Activated CD8-positive, alpha-beta T cell treated with anti-CD3 and anti-CD28 coated beads, Interleukin-2, amount 10 ng/mL, durations not matched to agents 7 days and 5 days (primary cell): ENCODE measurements at regions not wholly inside any gene's neighbourhood (a gene's known extent, or its start where the extent isn't known, plus 50 kb on each side); places are given as distances from the start of the nearest gene placed in this dataset.
"Not testable (repeated sequence)": the region's sequence is repeated elsewhere in the genome, so short reads cannot be mapped to it uniquely, and the experiment has no call there.

Source experiments
- ATAC-seq: fragments of 150-1000 bp; cut with Tn5 transposase; one replicate; pipeline ENCODE4 v1.10.0; 2021; ENCODE audit warnings: moderate library complexity
- CTCF ChIA-PET: fragments of 350-600 bp; sonication (Branson Sonifier 250); formaldehyde crosslinking; loops from one replicate; lab custom pipeline; 2021; ENCODE audit warnings: antibody characterized with exemption; lab: Charles Lee
- POLR2A ChIA-PET: fragments of 350-600 bp; sonication (Branson Sonifier 250); formaldehyde crosslinking; loops from one replicate; lab custom pipeline; 2021; ENCODE audit warnings: antibody characterized with exemption; lab: Charles Lee
- DNase-seq: peaks from one replicate; pipeline ENCODE4 v3.0.0-alpha.2; 2020
- H3K27ac Mint-ChIP-seq: one replicate; pipeline ENCODE4 v1.8.0; 2021; ENCODE audit warnings: mild to moderate bottlenecking, mixed read lengths
- H3K27me3 Mint-ChIP-seq: one replicate; pipeline ENCODE4 v1.8.0; 2021; ENCODE audit warnings: low read depth, mixed read lengths
- H3K36me3 Mint-ChIP-seq: one replicate; pipeline ENCODE4 v1.8.0; 2021; ENCODE audit warnings: low read depth, mixed read lengths
- H3K4me1 Mint-ChIP-seq: one replicate; pipeline ENCODE4 v1.8.0; 2021; ENCODE audit warnings: low read depth, mixed read lengths
- H3K4me3 Mint-ChIP-seq: one replicate; pipeline ENCODE4 v1.8.0; 2021; ENCODE audit warnings: mild to moderate bottlenecking, mixed read lengths
- H3K9me3 Mint-ChIP-seq: one replicate; pipeline ENCODE4 v1.8.0; 2022; ENCODE audit warnings: mixed read lengths; ENCODE audit not compliant: insufficient read depth

DNA sequence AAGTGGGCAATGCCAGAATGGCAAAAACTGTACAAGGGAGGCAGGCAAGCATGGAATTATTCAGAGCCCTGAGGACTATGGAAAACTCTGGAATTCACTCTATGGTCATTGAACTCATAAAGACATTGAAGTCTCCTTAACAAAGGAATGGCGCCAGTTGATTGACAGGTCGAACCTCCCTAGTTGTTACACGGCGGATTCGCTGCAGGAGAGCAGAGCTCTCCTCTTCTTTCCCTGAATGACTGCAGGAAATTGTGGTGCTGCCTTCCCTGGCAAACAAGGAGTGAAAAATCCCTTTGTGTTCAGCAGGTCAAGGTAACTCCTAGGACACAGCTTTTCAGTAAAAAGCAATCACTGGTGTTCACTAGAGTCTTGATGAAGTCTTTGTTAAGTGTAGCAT lies 732.8 kb upstream of the FRG1 start:
- Mint-ChIP-seq H3K27me3 (no peaks in the 10 kb centered on the region), H3K36me3 (no peaks in the 10 kb centered on the region), H3K9me3 (no peaks in the 10 kb centered on the region), H3K27ac (no peak overlapping the region), H3K4me3 (no peak overlapping the region), H3K4me1 (no peaks in the 10 kb centered on the region)
- ATAC-seq (no peak), DNase-seq (no peak)
- POLR2A ChIA-PET: no interaction called here
- CTCF ChIA-PET: no interaction called here

DNA sequence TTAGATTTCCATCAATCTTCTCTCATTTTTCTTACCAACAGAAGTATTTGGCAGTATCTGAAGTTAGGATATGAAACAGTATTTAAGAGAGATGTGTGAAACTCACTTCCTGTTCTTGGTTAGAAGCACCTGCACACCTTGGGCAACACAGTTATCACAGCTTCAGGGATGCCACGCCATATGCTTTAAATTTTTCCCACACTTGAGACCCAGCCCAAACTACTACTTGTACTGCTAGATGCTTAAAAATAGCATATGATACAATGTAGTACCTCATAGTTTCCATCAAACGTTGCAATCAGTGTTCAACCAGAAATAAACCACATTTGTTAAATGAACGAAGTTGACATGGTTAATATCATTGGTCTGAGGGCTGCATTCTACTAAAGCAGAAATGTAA lies 725.1 kb upstream of the FRG1 start:
- H3K9me3 Mint-ChIP-seq: peaks cover 12% of the 10 kb centered on the region
- ChIA-PET POLR2A (interaction anchor here (0.6 kb wide), 1 partner anchor 229 kb away, joined by 7 read pairs; no protein-coding TSS in a partner anchor), CTCF (no interaction called here)
- H3K4me1 Mint-ChIP-seq: no peaks in the 10 kb centered on the region
- DNase-seq (no peak), ATAC-seq (no peak)
- no peaks in the 10 kb centered on the region for H3K36me3 Mint-ChIP-seq
- no peak overlapping the region for H3K4me3 Mint-ChIP-seq
- no peak overlapping the region for H3K27ac Mint-ChIP-seq
- H3K27me3 Mint-ChIP-seq: no peaks in the 10 kb centered on the region

DNA sequence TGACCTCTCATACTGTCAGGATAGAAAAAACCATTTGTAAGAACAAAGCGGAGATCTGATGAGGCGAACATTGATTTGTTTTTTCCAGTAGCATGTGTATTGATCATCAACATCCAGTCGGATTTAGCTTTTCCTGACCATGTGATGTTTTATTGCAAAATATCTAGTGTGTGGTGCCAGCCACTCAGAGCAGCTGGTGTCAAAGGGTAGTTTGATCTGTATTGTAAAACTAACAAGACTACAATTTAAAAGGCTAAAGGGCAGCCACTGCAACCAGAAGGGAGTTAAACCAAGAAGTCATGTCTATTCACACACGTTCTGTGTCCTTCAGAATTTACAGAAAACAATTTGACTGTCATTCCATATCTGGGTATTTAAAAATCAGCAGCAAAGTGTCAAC lies 719.0 kb upstream of the FRG1 start:
- Mint-ChIP-seq H3K27me3 (no peaks in the 10 kb centered on the region), H3K4me3 (no peak overlapping the region), H3K9me3 (peaks cover 5% of the 10 kb centered on the region), H3K4me1 (no peaks in the 10 kb centered on the region), H3K27ac (no peak overlapping the region), H3K36me3 (no peaks in the 10 kb centered on the region)
- ChIA-PET POLR2A (no interaction called here), CTCF (no interaction called here)
- ATAC-seq: no peak
- no peak for DNase-seq

DNA sequence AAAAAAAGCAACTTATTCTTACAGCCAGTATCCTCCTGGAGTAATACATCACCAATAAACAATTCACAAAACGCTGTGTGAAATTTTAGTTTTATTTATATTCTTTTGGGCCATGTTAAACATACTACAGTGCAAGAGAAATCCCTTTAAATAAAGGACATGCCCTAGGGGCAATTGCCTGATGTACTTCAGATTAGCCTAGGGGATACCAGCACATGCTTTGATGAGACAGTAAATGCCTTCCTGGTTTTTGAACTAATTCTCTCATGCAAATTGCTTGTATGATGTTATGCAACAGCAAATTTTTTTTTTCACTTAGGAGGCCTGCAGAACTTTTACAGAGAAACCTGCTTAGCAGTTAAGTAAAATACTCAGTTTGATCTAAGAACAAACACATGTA lies 711.9 kb upstream of the FRG1 start:
- DNase-seq: no peak
- ChIA-PET POLR2A (no interaction called here), CTCF (no interaction called here)
- no peak for ATAC-seq
- H3K4me1 Mint-ChIP-seq: no peaks in the 10 kb centered on the region
- no peaks in the 10 kb centered on the region for H3K36me3 Mint-ChIP-seq
- peaks cover 12% of the 10 kb centered on the region for H3K9me3 Mint-ChIP-seq
- H3K27me3 Mint-ChIP-seq: no peaks in the 10 kb centered on the region
- no peak overlapping the region for H3K4me3 Mint-ChIP-seq
- no peak overlapping the region for H3K27ac Mint-ChIP-seq

DNA sequence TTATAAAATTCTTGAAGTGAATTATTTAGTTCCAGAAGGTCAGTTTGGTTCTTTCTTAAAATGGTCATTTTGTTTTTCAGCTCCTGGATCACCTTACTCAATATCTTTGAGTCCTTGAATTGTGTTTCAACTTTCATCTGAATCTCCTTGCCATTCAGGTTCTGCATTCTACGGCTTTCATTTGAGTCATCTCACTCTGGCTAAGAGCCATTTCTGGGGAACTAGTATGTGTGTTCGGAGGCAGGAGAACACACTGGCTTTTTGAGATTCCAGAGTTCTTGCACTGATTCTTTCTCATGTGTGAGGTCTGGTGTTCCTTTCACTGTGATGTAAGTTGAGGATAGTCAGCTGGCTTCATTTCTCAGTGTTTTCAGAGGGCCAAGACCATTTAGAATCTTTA lies 708.4 kb upstream of the FRG1 start:
- Mint-ChIP-seq H3K27me3 (no peaks in the 10 kb centered on the region), H3K9me3 (peaks cover 15% of the 10 kb centered on the region), H3K36me3 (no peaks in the 10 kb centered on the region), H3K4me1 (no peaks in the 10 kb centered on the region), H3K4me3 (no peak overlapping the region), H3K27ac (no peak overlapping the region)
- CTCF ChIA-PET: no interaction called here
- POLR2A ChIA-PET: no interaction called here
- ATAC-seq (no peak), DNase-seq (no peak)

DNA sequence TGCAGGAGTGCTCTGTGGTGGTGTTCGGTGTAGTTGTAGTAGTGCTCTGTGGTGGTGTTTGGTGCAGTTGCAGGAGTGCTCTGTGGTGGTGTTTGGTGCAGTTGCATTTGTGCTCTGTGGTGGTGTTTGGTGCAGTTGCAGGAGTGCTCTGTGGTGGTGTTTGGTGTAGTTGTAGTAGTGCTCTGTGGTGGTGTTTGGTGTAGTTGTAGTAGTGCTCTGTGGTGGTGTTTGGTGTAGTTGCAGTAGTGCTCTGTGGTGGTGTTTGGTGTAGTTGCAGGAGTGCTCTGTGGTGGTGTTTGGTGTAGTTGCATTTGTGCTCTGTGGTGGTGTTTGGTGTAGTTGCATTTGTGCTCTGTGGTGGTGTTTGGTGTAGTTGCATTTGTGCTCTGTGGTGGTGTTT lies 706.9 kb upstream of the FRG1 start:
- CTCF ChIA-PET, POLR2A ChIA-PET, H3K27me3 Mint-ChIP-seq, H3K36me3 Mint-ChIP-seq, H3K27ac Mint-ChIP-seq, ATAC-seq, H3K4me3 Mint-ChIP-seq, H3K4me1 Mint-ChIP-seq: not testable (repeated sequence)
- peaks cover 22% of the 10 kb centered on the region for H3K9me3 Mint-ChIP-seq
- peak; percentile 40 for DNase-seq

DNA sequence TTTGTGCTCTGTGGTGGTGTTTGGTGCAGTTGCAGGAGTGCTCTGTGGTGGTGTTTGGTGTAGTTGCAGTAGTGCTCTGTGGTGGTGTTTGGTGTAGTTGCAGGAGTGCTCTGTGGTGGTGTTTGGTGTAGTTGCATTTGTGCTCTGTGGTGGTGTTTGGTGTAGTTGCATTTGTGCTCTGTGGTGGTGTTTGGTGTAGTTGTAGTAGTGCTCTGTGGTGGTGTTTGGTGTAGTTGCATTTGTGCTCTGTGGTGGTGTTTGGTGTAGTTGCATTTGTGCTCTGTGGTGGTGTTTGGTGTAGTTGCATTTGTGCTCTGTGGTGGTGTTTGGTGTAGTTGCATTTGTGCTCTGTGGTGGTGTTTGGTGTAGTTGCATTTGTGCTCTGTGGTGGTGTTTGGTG lies 705.7 kb upstream of the FRG1 start:
- H3K27me3 Mint-ChIP-seq, H3K4me1 Mint-ChIP-seq, H3K27ac Mint-ChIP-seq, H3K4me3 Mint-ChIP-seq, ATAC-seq, CTCF ChIA-PET, POLR2A ChIA-PET, H3K36me3 Mint-ChIP-seq: not testable (repeated sequence)
- peaks cover 17% of the 10 kb centered on the region for H3K9me3 Mint-ChIP-seq
- peak; percentile 27 for DNase-seq

DNA sequence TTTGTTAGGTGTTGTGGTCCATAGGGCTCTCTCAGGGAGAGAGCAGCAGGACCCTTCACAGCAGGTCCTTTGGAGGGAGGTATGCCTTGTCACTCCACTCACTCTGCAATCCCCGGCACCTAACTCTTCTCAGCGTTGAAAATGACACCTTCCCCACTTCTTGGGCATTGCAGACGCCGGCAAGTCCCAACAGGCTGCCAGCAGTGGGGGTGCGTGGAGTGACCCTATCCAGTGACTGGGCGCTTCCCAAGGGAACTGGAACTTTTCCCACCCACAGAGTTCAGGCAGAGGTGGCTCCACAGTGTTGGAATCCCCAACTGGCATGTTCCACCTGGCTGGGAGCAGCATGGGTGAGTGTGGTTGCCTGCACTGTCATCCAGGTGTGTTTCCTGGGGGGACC lies 705.1 kb upstream of the FRG1 start:
- H3K36me3 Mint-ChIP-seq: no peaks in the 10 kb centered on the region
- H3K9me3 Mint-ChIP-seq: peaks cover 17% of the 10 kb centered on the region
- ChIA-PET CTCF (no interaction called here), POLR2A (no interaction called here)
- H3K27ac Mint-ChIP-seq: no peak overlapping the region
- DNase-seq: no peak
- H3K4me3 Mint-ChIP-seq: no peak overlapping the region
- no peak for ATAC-seq
- H3K4me1 Mint-ChIP-seq: no peaks in the 10 kb centered on the region
- H3K27me3 Mint-ChIP-seq: no peaks in the 10 kb centered on the region

DNA sequence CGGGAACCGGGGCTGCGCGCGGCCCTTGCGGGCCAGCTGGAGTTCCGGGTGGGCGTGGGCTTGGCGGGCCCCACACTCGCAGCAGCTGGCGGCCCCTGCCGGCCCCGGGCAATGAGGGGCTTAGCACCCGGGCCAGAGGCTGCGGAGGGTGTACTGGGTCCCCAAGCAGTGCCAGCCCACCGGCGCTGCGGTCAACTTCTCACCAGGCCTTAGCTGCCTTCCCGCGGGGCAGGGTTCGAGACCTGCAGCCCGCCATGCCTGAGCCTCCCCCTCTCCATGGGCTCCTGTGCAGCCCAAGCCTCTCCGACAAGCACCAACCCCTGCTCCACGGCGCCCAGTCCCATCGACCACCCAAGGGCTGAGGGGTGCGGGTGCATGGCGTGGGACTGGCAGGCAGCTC lies 704.4 kb upstream of the FRG1 start:
- H3K4me1 Mint-ChIP-seq, POLR2A ChIA-PET, H3K27me3 Mint-ChIP-seq, H3K4me3 Mint-ChIP-seq, CTCF ChIA-PET, H3K36me3 Mint-ChIP-seq, H3K27ac Mint-ChIP-seq, DNase-seq, ATAC-seq: not testable (repeated sequence)
- H3K9me3 Mint-ChIP-seq: peaks cover 17% of the 10 kb centered on the region

DNA sequence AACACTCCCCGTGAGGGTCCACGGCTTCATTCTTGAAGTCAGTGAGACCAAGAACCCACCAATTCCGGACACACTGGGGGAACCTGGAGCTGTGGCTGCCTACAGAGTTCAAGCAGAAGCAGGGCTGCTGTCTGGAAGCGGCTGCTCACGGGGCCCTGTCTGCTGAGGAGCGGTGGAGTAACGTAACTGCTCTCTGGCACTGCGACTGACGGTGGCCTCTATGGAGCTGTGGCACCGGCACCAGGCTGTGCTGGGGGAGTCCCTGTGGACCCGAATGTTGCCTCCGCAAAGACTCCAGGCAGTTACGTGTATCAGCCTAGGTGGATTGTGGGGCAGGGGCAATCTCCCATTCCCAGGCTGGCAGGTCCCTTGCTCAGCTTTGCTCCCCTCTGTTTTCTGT lies 703.3 kb upstream of the FRG1 start:
- H3K4me3 Mint-ChIP-seq: no peak overlapping the region

DNA sequence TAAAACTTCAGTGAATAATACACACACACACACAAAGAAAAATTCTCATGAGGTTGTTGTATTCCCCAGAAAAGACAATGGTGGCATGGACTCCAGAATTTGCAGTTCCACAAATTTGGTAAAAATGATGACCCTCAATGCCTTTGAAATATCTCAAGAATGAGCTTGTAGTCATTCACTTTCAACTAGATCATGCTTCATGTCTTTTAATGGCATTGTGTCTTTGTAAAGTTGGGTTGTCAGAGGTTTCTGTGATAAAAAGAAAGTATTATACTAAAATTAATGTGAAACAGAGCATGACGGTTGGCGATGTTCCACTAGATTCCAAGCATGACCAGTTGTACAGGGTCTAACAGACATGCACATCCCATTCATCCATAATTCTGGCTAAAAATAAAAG lies 685.0 kb upstream of the FRG1 start:
- H3K36me3 Mint-ChIP-seq: no peaks in the 10 kb centered on the region
- H3K27ac Mint-ChIP-seq: no peak overlapping the region
- no peaks in the 10 kb centered on the region for H3K27me3 Mint-ChIP-seq
- H3K4me3 Mint-ChIP-seq: no peak overlapping the region
- ATAC-seq: no peak
- no peak for DNase-seq
- H3K4me1 Mint-ChIP-seq: no peaks in the 10 kb centered on the region
- CTCF ChIA-PET: no interaction called here
- POLR2A ChIA-PET: no interaction called here
- peaks cover 23% of the 10 kb centered on the region for H3K9me3 Mint-ChIP-seq

More for the DNA sequence above, 703.3 kb upstream of the FRG1 start:
- Mint-ChIP-seq H3K36me3 (no peaks in the 10 kb centered on the region), H3K9me3 (peaks cover 10% of the 10 kb centered on the region), H3K27ac (no peak overlapping the region), H3K4me1 (no peaks in the 10 kb centered on the region), H3K27me3 (no peaks in the 10 kb centered on the region)
- no peak for DNase-seq
- no peak for ATAC-seq
- ChIA-PET CTCF (no interaction called here), POLR2A (no interaction called here)

DNA sequence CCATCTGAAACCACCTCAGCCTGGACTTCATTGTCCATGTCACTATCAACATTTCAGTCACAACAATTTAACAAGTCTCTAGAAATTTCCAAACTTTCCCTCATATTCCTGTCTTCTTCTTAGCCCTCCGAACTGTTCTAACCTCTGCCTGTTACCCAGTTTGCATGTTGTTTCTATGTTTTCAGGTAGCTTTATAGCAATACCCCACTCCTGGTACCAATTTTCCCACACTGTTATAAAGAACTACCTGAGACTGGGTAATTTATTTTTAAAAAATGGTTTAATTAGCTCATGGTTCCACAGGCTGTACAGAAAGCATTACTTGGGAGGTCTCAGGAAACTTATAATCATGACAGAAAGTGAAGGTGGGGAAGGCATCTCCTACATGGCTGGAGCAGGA lies 679.2 kb upstream of the FRG1 start:
- H3K4me3 Mint-ChIP-seq: no peak overlapping the region
- H3K27me3 Mint-ChIP-seq: no peaks in the 10 kb centered on the region
- no peaks in the 10 kb centered on the region for H3K36me3 Mint-ChIP-seq
- ATAC-seq: no peak
- POLR2A ChIA-PET: no interaction called here
- no peak overlapping the region for H3K27ac Mint-ChIP-seq
- no peaks in the 10 kb centered on the region for H3K4me1 Mint-ChIP-seq
- CTCF ChIA-PET: no interaction called here
- no peak for DNase-seq
- peaks cover 11% of the 10 kb centered on the region for H3K9me3 Mint-ChIP-seq

DNA sequence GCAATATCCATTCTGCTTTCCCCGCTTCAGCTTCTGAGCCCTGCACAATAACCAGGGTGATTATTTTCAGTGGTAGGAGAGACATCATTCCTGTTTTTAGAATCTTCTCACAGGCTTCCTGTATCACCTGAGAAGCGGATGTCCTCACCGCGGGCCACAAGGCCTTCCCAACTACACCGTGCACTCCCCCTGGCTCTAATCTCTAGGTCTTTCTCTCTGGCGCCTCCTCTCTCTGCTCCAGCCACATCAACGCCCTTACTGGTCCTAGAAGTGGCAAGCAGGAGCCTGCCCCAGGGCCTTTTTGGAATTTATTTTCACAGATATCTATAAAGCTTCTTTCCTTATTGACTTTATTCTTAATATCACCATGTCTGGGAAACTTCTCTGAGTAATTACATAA lies 675.2 kb upstream of the FRG1 start:
- POLR2A ChIA-PET: no interaction called here
- H3K27ac Mint-ChIP-seq: no peak overlapping the region
- DNase-seq (no peak), ATAC-seq (no peak)
- H3K36me3 Mint-ChIP-seq: no peaks in the 10 kb centered on the region
- H3K4me1 Mint-ChIP-seq: no peaks in the 10 kb centered on the region
- no peaks in the 10 kb centered on the region for H3K27me3 Mint-ChIP-seq
- no peak overlapping the region for H3K4me3 Mint-ChIP-seq
- H3K9me3 Mint-ChIP-seq: peaks cover 26% of the 10 kb centered on the region
- CTCF ChIA-PET: no interaction called here
